IPS DF 19.7 (cell line): ENCODE measurements at regions not wholly inside any gene's neighbourhood (a gene's known extent, or its start where the extent isn't known, plus 50 kb on each side); places are given as distances from the start of the nearest gene placed in this dataset.

Experiments used
- DNase-seq: peaks from one replicate; pipeline ENCODE4 v3.0.0-alpha.2; 2013; ENCODE audit warnings: low read depth, low spot score

DNA sequence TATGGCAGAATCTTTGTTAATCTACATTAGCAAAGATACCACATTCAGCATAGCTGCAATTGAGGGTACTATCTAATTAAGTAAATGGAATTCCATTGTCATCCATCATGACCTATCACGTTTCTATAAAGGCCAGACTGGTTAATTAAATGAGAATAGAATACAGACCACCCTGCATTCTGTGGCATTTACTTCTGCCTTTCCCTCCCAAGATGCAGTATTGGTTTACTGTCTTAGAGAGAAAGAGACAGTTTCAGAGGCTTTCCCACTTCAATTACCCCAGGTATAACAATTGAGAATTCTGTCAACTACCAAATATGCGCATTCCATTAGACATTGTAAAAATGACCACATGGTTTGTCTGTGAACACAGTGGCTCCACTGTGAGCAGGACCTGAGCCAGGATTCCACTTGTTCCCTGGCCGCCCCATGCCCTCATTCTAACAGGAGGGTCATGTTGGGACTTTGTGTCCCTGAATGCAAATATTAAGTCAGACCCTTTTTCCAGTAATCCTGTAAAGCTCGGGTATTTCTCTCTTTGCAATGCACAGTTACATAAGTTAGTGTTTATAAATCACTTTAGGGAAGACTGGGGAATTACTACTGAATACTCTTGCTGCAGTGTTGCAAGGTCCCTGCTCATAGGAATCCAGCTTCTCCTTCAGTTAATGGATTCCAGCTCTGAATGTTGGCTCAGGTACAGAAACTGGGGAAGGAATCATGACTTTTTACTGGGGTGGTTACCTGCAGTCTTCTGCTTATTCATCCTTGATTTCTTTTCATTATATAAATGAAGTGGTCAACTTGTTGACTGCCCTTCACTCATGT lies 261.0 kb downstream of the PDGFC start:
- DNase-seq: no peak

- DNase-seq: no peak
These were observed 266.3 kb downstream of the PDGFC start for GRCh38 chr4:156705311-156705710.

DNA sequence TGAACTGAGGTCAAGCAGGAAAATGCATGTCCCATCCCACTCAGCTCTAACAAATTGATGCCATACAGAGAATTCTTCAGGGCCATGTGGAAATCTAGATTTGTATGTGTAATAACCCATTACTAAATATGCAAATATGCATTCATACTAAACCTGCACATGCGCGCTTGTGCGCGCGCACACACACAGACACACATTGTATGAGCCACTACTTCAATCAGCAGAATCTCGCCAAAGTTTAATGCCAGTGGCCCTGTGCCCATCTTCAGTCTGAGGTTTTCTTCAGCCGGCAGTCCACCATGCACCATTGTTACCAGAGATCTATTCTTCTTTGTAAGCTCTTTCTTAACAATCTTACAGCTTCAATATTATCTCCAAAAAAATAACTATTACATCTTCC lies 276.4 kb downstream of the PDGFC start:
- DNase-seq: no peak

GRCh38 chr4:156694413-156694812 lies 277.2 kb downstream of the PDGFC start:
- no peak for DNase-seq

DNA sequence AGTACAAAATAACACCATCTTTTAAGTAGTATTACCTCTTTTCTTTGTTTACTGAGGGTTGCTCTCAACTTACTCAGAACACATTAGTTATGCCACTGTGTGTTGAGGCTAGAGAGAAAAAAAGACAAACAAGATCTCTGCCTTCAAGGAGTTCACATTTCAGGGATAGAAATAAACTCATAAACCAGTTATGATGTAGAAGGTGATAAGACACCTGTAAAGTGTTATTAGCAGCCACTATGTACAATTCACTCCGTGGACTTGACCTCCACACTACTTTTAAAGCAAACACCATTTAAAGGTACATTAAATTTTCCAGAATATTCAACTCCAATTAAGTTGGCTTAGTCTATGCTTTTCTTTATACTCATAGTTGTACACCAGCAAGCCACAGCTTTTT lies 278.0 kb downstream of the PDGFC start:
- no peak for DNase-seq

DNA sequence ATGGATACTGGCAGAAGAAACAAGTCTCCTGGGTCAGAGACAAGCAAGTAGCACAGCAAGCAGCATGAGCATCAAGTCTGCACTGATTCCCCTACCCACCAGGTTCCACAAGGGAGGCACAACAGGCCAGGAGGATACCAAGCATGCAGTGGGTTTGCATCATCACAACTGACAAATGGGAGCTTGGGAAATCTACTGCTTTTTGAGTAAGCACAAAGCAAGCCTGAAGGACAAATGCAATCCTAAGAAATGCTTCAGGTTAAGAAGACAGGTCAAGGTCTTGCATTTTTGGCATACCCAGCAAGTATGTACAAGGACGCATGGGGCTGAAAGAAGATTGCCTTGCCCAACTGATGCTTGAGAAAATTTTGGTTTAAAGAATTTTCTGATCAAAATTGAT lies 279.6 kb downstream of the PDGFC start:
- no peak for DNase-seq

GRCh38 chr4:156690572-156690971 lies 281.0 kb downstream of the PDGFC start:
- no peak for DNase-seq

DNA sequence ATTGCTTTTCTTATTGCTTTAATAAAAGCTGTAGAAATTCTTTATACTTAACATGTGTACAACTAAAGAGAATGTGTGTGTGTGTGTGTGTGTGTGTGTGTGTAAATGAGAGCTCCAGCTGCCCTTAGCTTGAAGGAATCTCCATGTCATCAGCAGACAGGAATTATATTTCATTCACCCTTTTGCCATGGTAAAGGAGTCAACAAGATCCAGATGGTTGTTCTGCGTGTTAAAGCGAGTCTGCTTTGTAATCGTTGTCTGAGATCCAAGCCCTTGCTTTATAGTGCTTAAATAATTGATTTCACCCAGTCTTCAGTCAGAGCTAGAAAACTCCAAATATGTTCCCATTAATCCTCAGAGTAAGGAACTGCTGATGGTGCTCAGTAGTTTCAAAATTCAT lies 285.5 kb downstream of the PDGFC start:
- no peak for DNase-seq

DNA sequence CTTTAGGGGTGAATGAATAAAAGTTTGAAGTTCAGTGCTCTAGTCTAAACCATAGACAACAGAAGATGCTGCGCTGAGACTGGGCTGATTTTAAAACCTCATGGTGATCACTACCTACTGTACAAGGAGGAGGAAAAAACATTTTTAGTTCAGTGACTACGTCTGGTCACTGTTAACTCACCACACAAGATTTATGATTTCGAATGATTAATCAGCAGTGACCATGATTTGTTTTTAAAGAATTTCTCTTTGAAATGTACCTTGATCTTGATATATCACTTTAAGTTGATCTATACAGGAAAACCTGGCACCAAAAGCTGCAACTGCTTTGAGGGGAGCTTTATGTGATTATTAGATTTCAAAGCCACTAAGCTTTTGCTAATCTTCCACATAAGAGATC lies 286.3 kb downstream of the PDGFC start:
- no peak for DNase-seq

- DNase-seq: no peak
These were observed 293.9 kb downstream of the PDGFC start for GRCh38 chr4:156677656-156678055.

- no peak for DNase-seq
These were observed 294.5 kb downstream of the PDGFC start for GRCh38 chr4:156677131-156677531.

- DNase-seq: no peak
These were observed 295.3 kb downstream of the PDGFC start for GRCh38 chr4:156676116-156676851.

- no peak for DNase-seq
These were observed 298.1 kb downstream of the PDGFC start for GRCh38 chr4:156673483-156673882.

GRCh38 chr4:156672492-156673305 lies 298.9 kb downstream of the PDGFC start:
- no peak for DNase-seq

DNA sequence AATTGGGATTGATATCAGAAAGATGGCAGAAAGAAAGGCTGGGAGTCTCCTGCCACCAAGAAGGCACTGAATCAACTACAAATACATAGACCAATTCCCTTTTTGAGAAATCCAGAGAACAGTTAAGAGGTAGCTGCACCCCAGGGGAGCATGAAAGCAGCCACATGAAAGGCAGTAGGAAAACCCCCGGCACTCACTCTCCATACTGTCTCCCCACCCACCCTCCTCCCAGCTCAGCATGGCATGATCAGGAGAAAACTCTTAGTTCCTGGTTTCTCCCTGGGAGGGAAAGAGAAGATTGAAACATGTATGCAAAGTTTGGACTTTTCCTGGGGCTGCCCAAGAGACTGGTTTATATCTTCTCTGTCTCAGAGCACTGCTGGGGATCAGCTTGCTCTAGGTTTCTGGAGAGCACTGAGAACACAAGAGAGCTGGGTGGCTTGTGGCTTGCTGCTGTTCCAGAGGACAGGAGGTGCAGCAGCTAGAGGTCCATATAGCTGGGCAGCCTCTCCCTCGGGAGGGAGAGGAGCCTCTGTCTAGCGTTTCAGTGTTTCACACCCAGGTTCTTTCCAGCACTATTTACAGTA lies 305.7 kb downstream of the PDGFC start:
- DNase-seq: no peak

- no peak for DNase-seq
These were observed 307.9 kb downstream of the PDGFC start for GRCh38 chr4:156663663-156664062.

DNA sequence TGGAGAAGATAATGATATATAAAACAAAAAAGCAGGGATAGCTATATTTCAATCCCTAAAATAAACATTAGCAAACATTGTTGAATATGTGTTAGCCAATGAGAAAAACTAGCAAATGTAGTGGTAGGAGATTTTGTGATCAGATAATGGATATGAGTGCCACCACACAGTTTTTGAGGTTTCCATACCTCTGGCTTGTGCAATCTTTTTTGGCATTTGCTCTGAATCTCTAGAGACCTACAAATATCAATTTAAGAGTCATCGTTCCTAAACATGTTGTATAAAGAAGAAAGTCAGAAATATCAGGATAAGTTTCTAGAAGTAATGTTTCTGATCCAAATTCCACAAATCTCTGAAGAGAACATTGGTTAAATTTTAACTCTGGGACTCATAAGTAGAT lies 308.7 kb downstream of the PDGFC start:
- no peak for DNase-seq

GRCh38 chr4:156661555-156661954 lies 310.0 kb downstream of the PDGFC start:
- DNase-seq: no peak

GRCh38 chr4:156660465-156660864 lies 311.1 kb downstream of the PDGFC start:
- DNase-seq: no peak

GRCh38 chr4:156659983-156660382 lies 311.6 kb downstream of the PDGFC start:
- DNase-seq: no peak

DNA sequence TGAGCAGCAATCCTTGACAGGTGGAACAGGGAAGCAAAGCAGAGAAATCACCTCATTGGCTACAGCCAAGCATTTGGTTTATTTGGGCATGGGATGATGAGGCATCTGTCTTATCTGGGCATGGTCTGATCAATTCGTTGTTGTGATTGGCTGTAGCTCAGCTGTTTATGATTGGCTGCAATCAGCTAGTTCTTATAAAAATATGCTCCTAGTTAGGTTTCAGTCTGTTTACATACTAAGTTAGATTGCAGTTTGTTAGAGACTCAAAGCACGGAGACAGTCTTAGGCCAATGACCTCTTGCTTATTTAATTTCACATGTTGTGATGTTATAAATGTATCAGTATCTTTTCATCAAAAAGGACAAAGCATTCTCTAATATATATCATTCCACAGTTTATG lies 312.0 kb downstream of the PDGFC start:
- no peak for DNase-seq

GRCh38 chr4:156656896-156657295 lies 314.7 kb downstream of the PDGFC start:
- DNase-seq: no peak
